GM10266 (cell line): ENCODE measurements at regions not wholly inside any gene's neighbourhood (a gene's known extent, or its start where the extent isn't known, plus 50 kb on each side); places are given as distances from the start of the nearest gene placed in this dataset.

ENCODE experiments used
- DNase-seq: peaks from one replicate; pipeline ENCODE4 v3.0.0; 2012; ENCODE audit errors: extremely low spot score
- TF ChIP-seq, protein P1 (sequence below): IDR thresholded peaks from 2 replicates; pipeline ENCODE4 v1.5.1; 2012; ENCODE audit warnings: mild to moderate bottlenecking, low read depth; ENCODE audit not compliant: control insufficient read depth, insufficient read depth; ENCODE audit errors: missing control alignments

DNA sequence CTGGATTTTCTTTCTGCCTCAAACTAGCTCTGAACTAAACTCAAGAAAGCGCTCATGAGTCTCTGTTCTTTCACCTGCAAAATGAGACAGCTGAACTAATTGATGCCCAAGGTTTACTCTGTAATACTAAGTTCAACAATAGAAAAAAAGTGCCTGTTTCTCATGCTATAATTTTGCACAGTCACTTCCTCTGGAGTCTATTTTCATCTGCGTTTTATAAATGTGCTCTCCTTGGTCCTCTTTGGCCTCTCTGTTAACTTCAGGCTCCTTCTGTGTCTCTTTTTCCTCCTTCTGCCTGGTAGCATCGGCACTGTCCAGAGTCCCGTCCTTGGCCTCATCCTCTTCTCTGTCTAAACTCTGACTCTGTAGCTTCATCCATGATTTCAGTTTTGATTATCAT is 311.9 kb upstream of the TLE4 start:
- DNase-seq: no peak
- TF ChIP-seq, protein P1, sequence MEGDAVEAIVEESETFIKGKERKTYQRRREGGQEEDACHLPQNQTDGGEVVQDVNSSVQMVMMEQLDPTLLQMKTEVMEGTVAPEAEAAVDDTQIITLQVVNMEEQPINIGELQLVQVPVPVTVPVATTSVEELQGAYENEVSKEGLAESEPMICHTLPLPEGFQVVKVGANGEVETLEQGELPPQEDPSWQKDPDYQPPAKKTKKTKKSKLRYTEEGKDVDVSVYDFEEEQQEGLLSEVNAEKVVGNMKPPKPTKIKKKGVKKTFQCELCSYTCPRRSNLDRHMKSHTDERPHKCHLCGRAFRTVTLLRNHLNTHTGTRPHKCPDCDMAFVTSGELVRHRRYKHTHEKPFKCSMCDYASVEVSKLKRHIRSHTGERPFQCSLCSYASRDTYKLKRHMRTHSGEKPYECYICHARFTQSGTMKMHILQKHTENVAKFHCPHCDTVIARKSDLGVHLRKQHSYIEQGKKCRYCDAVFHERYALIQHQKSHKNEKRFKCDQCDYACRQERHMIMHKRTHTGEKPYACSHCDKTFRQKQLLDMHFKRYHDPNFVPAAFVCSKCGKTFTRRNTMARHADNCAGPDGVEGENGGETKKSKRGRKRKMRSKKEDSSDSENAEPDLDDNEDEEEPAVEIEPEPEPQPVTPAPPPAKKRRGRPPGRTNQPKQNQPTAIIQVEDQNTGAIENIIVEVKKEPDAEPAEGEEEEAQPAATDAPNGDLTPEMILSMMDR: no peak

DNA sequence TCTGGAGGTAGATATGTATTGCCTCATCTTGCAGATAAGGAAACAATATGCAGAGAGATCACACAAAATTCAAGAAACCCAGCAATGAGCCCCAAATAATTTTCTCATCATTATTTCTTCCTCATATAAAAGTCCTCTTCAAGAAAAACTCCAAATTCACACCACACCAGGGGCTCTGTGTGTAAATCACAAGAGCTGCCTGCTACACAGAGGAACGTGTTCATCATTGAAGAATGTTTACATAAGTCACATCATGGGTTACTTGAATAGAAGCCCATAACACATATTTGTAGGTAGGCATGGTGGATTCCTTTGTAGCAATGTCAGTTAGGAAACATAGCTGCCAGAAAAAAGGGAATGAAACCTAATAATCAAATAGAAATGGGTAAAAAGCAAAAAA is 308.1 kb upstream of the TLE4 start:
- TF ChIP-seq, protein P1: no peak
- no peak for DNase-seq

DNA sequence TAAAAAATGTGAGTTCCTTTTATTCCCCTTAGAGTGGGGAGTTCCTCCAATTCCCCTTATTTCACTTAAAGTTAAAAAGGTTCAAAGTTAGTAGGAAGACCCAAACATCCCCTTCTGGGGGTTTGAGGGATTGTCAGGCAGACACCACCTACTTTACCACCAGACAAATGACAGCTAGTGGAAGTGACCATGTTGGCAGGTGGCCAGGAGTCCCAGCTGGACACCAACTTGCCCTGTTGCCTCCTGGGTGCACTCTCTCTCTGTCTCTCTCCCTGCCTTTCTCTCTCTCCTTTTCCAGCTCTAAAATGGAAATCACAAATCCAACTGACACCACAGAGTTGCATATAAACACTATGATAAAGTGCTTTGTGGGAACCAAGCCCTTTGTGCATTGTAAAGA is 307.7 kb upstream of the TLE4 start:
- DNase-seq: no peak
- TF ChIP-seq, protein P1: no peak

DNA sequence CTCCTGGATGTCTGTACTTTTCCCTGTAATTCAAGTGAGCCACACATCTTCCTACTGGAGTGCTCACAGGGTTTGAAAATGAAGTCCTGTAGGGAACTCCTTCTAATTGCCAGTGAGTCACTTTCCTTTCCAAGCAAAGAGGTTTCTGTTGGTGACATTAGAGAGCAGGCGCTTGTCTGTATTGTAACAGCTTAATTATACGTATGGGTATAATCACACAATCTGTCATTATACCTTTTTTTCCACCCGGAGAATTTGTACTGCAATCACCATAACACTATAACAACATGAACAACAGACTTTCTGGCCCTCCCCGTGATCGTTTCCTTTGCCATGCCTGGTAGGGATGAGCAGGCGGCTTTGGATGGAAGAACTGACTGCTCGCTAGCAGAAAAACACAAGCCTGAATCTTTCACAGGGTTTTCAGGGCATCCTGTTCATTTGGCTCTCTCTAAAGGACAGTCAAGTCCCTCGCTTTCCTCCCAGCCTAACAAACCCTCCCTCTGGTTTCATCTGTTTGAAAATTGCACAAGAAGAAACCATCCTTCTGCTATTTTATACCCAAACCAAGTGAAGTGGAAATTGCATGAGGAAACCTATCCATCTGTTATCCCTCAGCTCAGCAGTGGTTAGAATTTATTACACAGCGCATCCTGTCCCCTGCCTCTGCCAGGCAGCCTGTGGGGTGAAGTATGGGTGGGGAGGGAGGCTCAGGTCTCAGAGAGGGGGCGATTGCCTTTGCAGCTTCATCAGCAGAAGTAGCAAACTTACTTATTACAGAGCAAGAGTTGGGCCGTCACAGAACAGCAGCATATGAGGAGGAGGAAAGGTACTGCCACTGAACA is 307.0 kb upstream of the TLE4 start:
- TF ChIP-seq, protein P1: no peak
- DNase-seq: no peak

DNA sequence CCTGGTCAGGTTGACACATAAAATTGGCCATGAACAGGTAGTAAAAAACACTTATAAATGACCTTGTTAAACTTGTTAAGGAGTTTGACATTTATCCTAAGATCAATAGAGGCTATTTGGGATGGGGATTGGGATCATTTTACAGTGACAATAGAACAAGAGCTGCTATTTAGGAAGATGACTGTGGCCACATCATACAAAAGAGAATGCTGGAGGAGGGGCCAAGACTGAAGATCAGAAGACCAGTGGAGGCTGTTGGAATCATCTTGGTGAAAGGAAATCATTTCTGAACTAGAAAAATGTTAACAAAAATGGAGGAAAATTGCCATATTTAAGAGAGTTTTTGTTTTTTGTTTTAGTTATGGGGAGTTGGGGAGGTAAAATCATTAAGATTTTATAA is 304.8 kb upstream of the TLE4 start:
- TF ChIP-seq, protein P1: no peak
- no peak for DNase-seq

DNA sequence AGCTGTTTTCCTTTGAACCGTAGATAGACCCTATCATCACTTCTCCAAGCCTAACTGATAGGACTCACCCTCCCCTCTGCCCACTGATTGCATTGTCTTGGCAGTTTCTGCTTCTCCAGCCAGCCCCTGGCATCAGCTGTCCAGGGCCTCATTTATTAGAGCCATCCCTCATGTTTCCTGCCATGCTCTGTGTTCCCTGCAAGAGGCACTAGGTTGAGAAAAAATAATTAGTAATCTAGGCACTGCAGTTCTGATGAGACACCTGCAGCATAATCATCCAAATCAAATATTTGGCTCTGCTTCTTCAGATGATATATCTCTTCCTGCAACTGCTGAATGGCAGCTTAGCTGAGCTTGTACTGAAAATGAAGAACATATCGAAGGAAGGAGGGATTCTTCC is 303.0 kb upstream of the TLE4 start:
- TF ChIP-seq, protein P1: no peak
- no peak for DNase-seq

DNA sequence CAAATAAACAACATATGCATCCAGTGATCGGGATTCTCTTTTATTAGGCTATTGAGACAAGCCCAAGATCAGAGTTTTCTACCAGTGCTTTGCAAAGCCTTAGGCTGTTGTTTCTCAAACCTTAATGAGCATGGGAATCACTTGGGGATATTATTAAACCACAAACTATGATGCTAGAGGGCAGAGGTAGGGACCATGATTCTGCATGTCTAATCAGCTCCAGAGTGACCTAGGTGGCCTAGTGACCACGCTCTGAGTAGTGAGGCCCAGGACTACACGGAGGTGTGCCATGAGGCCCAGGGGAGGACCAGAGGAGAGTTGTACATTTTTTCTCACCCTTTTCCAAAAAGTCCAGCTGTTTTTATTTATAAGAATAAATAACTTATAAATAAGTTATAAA is 298.5 kb upstream of the TLE4 start:
- DNase-seq: no peak
- TF ChIP-seq, protein P1: no peak
